WERI-Rb-1 (cell line): ENCODE measurements at regions not wholly inside any gene's neighbourhood (a gene's known extent, or its start where the extent isn't known, plus 50 kb on each side); places are given as distances from the start of the nearest gene placed in this dataset.

Experiments
- DNase-seq: peaks from one replicate; pipeline ENCODE4 v3.0.0-alpha.2; 2020
- H3K27ac ChIP-seq: fragments of 250-450 bp; sonication (Bioruptor Pico); 2 replicates; pipeline ENCODE4 v1.5.1; 2020; ENCODE audit warnings: mild to moderate bottlenecking, moderate library complexity
- H3K27me3 ChIP-seq: fragments of 250-450 bp; sonication (Bioruptor Pico); 2 replicates; pipeline ENCODE4 v1.5.1; 2021; ENCODE audit warnings: mild to moderate bottlenecking, low read depth, moderate library complexity; ENCODE audit not compliant: insufficient read depth, severe bottlenecking
- H3K36me3 ChIP-seq: fragments of 250-450 bp; sonication (Bioruptor Pico); 2 replicates; pipeline ENCODE4 v1.5.1; 2020; ENCODE audit warnings: mild to moderate bottlenecking, moderate library complexity
- H3K4me3 ChIP-seq: 2 replicates; pipeline ENCODE4 v1.5.1; 2011; ENCODE audit warnings: low read depth, mild to moderate bottlenecking, control low read depth, low read length
- H3K9me3 ChIP-seq: fragments of 250-450 bp; sonication (Bioruptor Pico); 2 replicates; pipeline ENCODE4 v1.5.1; 2021; ENCODE audit warnings: mild to moderate bottlenecking, moderate library complexity; ENCODE audit not compliant: severe bottlenecking
- TF ChIP-seq, protein P1 (sequence below): IDR thresholded peaks from 2 replicates; pipeline ENCODE4 v1.5.1; 2011; ENCODE audit warnings: low read depth, mild to moderate bottlenecking, control low read depth, inconsistent platforms, low read length

DNA sequence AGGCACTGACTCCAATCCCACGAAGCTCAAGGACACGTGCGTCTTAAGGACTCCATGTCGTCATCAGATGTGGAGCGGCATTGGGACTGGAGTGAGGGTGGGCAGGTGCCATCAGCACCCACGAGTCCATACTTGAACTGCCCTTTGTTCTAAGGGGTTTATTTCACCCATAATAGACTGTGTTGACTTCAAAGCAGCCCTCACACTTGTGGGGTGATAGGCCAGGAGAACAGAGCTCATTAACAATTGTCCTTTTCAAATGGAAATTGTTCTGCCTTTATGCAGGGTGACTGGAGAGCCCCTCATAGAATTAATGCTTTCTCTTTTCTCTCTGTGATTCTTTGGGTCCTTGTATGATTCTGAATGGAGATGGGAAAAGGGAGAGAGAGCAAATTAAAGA lies 376.9 kb upstream of the MGMT start:
- TF ChIP-seq, protein P1, sequence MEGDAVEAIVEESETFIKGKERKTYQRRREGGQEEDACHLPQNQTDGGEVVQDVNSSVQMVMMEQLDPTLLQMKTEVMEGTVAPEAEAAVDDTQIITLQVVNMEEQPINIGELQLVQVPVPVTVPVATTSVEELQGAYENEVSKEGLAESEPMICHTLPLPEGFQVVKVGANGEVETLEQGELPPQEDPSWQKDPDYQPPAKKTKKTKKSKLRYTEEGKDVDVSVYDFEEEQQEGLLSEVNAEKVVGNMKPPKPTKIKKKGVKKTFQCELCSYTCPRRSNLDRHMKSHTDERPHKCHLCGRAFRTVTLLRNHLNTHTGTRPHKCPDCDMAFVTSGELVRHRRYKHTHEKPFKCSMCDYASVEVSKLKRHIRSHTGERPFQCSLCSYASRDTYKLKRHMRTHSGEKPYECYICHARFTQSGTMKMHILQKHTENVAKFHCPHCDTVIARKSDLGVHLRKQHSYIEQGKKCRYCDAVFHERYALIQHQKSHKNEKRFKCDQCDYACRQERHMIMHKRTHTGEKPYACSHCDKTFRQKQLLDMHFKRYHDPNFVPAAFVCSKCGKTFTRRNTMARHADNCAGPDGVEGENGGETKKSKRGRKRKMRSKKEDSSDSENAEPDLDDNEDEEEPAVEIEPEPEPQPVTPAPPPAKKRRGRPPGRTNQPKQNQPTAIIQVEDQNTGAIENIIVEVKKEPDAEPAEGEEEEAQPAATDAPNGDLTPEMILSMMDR: no peak
- Histone ChIP-seq H3K4me3 (no peak overlapping the region), H3K36me3 (no peaks in the 10 kb centered on the region), H3K27me3 (no peaks in the 10 kb centered on the region), H3K27ac (no peak overlapping the region), H3K9me3 (no peaks in the 10 kb centered on the region)
- no peak for DNase-seq

DNA sequence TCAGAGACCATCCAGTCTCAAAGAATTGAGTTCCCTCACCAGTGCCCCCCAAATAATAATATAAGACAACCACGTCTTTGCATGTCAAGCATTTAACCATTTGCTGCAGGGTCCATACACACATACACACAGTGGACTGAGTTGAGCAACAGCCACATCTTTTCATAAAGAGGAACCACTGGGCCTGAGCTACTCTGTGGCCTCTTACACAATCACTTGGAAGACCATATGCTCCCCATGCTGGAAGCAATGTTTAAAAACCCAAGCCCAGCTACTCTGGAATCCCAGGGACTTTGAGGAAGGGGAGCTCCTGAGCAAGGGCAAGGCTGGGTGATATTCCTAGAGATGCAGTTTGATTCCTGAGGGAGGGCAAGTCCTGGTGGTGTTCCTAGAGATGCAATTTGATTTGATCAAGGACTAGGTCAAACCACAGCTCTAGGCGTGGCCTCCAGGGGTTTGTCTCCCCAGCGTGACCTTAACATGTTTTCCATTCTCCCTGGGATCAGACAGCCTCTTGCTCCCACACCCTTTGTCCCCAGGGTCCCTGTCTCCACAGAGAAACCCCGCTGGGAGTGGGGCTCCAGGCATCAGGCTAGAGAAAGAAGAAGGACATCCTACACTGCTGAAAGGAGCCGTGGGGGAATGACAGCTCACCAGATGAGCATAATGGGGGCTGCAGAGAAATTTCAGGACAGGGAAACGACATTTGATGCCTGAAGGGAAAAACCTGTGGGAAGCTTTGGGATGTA lies 376.2 kb upstream of the MGMT start:
- no peaks in the 10 kb centered on the region for H3K27me3 ChIP-seq
- H3K36me3 ChIP-seq: no peaks in the 10 kb centered on the region
- no peak overlapping the region for H3K4me3 ChIP-seq
- H3K27ac ChIP-seq: no peak overlapping the region
- DNase-seq: no peak
- no peaks in the 10 kb centered on the region for H3K9me3 ChIP-seq
- TF ChIP-seq, protein P1: no peak

DNA sequence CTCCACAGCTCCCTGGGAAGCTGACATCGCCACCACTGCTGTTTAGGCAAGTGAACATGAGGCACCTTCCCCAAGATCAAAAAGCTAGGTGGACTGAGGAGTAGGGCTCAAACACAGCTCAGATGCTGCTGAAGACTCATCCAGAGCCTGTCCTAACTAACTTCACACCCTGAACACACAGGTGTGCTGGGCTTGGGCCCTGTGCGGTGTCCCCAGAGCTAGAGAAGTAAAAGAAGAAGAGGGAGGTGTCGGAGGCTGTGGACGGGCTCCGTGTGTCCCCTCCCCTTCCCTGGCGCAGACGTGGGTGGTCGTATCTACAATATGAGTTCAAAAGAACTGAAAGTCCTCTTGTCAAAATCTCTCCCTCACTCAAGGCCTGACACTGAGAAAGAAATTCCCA lies 373.4 kb upstream of the MGMT start:
- no peak overlapping the region for H3K27ac ChIP-seq
- no peaks in the 10 kb centered on the region for H3K36me3 ChIP-seq
- H3K27me3 ChIP-seq: no peaks in the 10 kb centered on the region
- no peaks in the 10 kb centered on the region for H3K9me3 ChIP-seq
- TF ChIP-seq, protein P1: no peak
- no peak for DNase-seq
- no peak overlapping the region for H3K4me3 ChIP-seq

DNA sequence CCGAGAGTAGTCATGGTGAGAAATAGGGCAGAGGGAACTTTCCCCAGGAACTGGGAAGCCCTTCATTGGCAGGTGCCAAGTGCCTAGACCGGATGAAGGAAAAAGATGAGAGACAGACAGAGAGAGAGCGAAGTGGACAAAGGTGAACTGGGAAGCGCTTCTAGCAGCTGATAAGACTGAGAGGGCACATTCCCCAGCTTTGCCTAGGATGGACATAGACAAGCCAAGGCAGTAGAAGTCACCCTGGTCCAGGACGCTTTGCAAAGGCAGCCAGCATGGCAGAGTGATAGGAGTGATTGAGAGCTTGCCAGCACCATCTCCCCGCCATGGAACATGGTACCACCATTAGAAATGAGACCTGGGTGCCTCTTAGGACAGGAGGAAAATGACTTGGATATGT lies 372.8 kb upstream of the MGMT start:
- no peaks in the 10 kb centered on the region for H3K36me3 ChIP-seq
- H3K27ac ChIP-seq: no peak overlapping the region
- H3K9me3 ChIP-seq: no peaks in the 10 kb centered on the region
- no peaks in the 10 kb centered on the region for H3K27me3 ChIP-seq
- TF ChIP-seq, protein P1: no peak
- no peak for DNase-seq
- H3K4me3 ChIP-seq: no peak overlapping the region

DNA sequence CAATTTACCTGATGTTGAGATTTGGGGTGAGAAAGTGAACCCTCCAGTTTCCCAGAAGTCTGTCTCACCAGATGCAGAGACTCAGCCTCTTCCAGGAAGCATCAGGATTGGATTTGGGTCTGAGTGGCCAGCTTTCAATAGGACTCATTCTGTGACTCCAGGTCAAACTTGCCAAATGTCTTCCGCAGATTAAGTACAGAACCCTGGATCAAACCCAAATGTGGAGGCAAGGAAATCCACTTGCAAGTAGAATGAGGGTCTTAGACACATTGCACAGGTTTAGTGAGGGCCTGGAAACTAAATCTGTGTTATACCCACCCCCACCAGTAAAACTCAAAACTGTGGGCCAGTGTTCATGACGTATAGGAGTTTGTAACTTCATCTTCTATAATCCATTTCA lies 372.2 kb upstream of the MGMT start:
- H3K9me3 ChIP-seq: no peaks in the 10 kb centered on the region
- TF ChIP-seq, protein P1: no peak
- H3K27me3 ChIP-seq: no peaks in the 10 kb centered on the region
- no peak overlapping the region for H3K4me3 ChIP-seq
- H3K27ac ChIP-seq: no peak overlapping the region
- no peak for DNase-seq
- H3K36me3 ChIP-seq: no peaks in the 10 kb centered on the region

DNA sequence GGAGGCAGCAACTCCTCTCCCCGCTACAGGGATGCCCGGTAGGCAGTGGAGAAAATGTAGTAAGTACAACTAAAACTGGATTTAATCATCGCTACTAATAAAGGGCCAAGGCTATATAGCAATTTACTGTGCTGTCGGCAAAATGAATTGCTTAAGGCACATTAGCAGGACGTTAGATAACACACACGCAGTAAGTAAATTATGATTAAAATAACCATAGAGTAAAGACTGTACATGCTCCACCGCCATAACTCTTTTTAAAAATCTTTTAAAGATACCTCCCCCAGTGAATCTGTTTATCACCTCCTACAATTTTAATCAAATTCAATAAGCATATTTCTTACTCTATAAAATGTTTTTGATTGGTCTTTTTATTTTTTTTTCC lies 371.4 kb upstream of the MGMT start:
- DNase-seq: no peak
- Histone ChIP-seq H3K27ac (no peak overlapping the region), H3K27me3 (no peaks in the 10 kb centered on the region), H3K9me3 (no peaks in the 10 kb centered on the region), H3K4me3 (no peak overlapping the region), H3K36me3 (no peaks in the 10 kb centered on the region)
- TF ChIP-seq, protein P1: no peak
